Body of pancreas (tissue), 4 donors: ENCODE measurements at regions not wholly inside any gene's neighbourhood (a gene's known extent, or its start where the extent isn't known, plus 50 kb on each side); places are given as distances from the start of the nearest gene placed in this dataset.

Experiments
- POLR2A ChIP-seq, 3 donors: fragments of 450-650 bp; IDR thresholded peaks; one replicate each; pipeline ENCODE4 v1.6.1; 2016; ENCODE audit warnings: antibody characterized with exemption in 3 of 3, mild to moderate bottlenecking in 2 of 3
- TF ChIP-seq, protein P1 (sequence below), 7 experiments: fragments of 450-650 bp in 4 of 7; fragments of 200-600 bp in 3 of 7; sonication (generic) in 3 of 7; IDR thresholded peaks; one replicate each; pipeline ENCODE4 v1.5.1; 2016 to 2019; ENCODE audit warnings: antibody characterized with exemption in 7 of 7

GRCh38 chr13:82136880-82137279, 1745.4 kb downstream of the SLITRK1 start:
- TF ChIP-seq, protein P1, sequence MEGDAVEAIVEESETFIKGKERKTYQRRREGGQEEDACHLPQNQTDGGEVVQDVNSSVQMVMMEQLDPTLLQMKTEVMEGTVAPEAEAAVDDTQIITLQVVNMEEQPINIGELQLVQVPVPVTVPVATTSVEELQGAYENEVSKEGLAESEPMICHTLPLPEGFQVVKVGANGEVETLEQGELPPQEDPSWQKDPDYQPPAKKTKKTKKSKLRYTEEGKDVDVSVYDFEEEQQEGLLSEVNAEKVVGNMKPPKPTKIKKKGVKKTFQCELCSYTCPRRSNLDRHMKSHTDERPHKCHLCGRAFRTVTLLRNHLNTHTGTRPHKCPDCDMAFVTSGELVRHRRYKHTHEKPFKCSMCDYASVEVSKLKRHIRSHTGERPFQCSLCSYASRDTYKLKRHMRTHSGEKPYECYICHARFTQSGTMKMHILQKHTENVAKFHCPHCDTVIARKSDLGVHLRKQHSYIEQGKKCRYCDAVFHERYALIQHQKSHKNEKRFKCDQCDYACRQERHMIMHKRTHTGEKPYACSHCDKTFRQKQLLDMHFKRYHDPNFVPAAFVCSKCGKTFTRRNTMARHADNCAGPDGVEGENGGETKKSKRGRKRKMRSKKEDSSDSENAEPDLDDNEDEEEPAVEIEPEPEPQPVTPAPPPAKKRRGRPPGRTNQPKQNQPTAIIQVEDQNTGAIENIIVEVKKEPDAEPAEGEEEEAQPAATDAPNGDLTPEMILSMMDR (IDR thresholded peaks at IDR 0.05): no peak
- no peak for TF ChIP-seq POLR2A (IDR thresholded peaks at IDR 0.05)
